ENCODE measurements at regions not wholly inside any gene's neighbourhood (a gene's known extent, or its start where the extent isn't known, plus 50 kb on each side); places are given as distances from the start of the nearest gene placed in this dataset.

- no peak for DNase-seq (ENCODE audit: low spot score, unreplicated experiment)
- Mint-ChIP-seq H3K9me3 (ENCODE audit: low read depth) (no peaks in the 10 kb centered on the region), H3K4me1 (ENCODE audit: low read depth) (no peaks in the 10 kb centered on the region), H3K4me3 (ENCODE audit: low read depth) (no peak overlapping the region), H3K36me3 (ENCODE audit: insufficient read depth) (no peaks in the 10 kb centered on the region), H3K27me3 (no peaks in the 10 kb centered on the region), H3K27ac (no peak overlapping the region)
- TF ChIP-seq, protein P1, sequence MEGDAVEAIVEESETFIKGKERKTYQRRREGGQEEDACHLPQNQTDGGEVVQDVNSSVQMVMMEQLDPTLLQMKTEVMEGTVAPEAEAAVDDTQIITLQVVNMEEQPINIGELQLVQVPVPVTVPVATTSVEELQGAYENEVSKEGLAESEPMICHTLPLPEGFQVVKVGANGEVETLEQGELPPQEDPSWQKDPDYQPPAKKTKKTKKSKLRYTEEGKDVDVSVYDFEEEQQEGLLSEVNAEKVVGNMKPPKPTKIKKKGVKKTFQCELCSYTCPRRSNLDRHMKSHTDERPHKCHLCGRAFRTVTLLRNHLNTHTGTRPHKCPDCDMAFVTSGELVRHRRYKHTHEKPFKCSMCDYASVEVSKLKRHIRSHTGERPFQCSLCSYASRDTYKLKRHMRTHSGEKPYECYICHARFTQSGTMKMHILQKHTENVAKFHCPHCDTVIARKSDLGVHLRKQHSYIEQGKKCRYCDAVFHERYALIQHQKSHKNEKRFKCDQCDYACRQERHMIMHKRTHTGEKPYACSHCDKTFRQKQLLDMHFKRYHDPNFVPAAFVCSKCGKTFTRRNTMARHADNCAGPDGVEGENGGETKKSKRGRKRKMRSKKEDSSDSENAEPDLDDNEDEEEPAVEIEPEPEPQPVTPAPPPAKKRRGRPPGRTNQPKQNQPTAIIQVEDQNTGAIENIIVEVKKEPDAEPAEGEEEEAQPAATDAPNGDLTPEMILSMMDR (IDR thresholded peaks at IDR 0.05; ENCODE audit: unreplicated experiment): no peak
These were observed 74.7 kb upstream of the GAP43 start for GRCh38 chr3:115548611-115549010.

- no peak for DNase-seq (ENCODE audit: low spot score, unreplicated experiment)
- Mint-ChIP-seq H3K27me3 (no peaks in the 10 kb centered on the region), H3K4me3 (ENCODE audit: low read depth) (no peak overlapping the region), H3K9me3 (ENCODE audit: low read depth) (no peaks in the 10 kb centered on the region), H3K27ac (no peak overlapping the region), H3K4me1 (ENCODE audit: low read depth) (no peaks in the 10 kb centered on the region), H3K36me3 (ENCODE audit: insufficient read depth) (no peaks in the 10 kb centered on the region)
- TF ChIP-seq, protein P1 (IDR thresholded peaks at IDR 0.05; ENCODE audit: unreplicated experiment): no peak
These were observed 74.2 kb upstream of the GAP43 start for GRCh38 chr3:115549071-115549470.

- no peaks in the 10 kb centered on the region for H3K27me3 Mint-ChIP-seq
- no peaks in the 10 kb centered on the region for H3K9me3 Mint-ChIP-seq (ENCODE audit: low read depth)
- no peak overlapping the region for H3K4me3 Mint-ChIP-seq (ENCODE audit: low read depth)
- no peak overlapping the region for H3K27ac Mint-ChIP-seq
- no peaks in the 10 kb centered on the region for H3K4me1 Mint-ChIP-seq (ENCODE audit: low read depth)
- H3K36me3 Mint-ChIP-seq (ENCODE audit: insufficient read depth): no peaks in the 10 kb centered on the region
- no peak for DNase-seq (ENCODE audit: low spot score, unreplicated experiment)
- TF ChIP-seq, protein P1 (IDR thresholded peaks at IDR 0.05; ENCODE audit: unreplicated experiment): no peak
These were observed 73.0 kb upstream of the GAP43 start for GRCh38 chr3:115550285-115550761.

DNA sequence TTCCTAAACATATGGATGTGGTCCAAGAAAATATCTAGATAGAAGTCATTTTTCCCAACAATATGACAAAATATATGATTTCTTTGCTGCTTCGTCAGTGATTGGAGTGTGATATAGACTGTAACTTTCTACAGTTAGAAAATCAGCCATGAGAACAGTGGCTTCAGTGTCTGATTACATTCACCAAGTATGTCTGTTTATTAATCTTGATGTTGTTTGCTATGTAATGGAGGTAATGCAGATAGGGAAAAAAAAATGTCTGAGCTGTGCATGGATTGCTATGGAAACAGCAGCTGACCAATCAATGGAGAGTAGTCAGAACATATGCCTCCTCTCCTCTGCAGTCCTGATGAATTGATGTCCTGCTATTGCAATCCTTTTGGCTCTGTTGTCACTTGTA is 72.3 kb upstream of the GAP43 start:
- Mint-ChIP-seq H3K4me1 (ENCODE audit: low read depth) (no peaks in the 10 kb centered on the region), H3K27ac (no peak overlapping the region), H3K27me3 (no peaks in the 10 kb centered on the region), H3K9me3 (ENCODE audit: low read depth) (no peaks in the 10 kb centered on the region), H3K4me3 (ENCODE audit: low read depth) (no peak overlapping the region), H3K36me3 (ENCODE audit: insufficient read depth) (no peaks in the 10 kb centered on the region)
- DNase-seq (ENCODE audit: low spot score, unreplicated experiment): no peak
- TF ChIP-seq, protein P1 (IDR thresholded peaks at IDR 0.05; ENCODE audit: unreplicated experiment): no peak

- TF ChIP-seq, protein P1 (IDR thresholded peaks at IDR 0.05; ENCODE audit: unreplicated experiment): no peak
- no peaks in the 10 kb centered on the region for H3K9me3 Mint-ChIP-seq (ENCODE audit: low read depth)
- H3K4me1 Mint-ChIP-seq (ENCODE audit: low read depth): no peaks in the 10 kb centered on the region
- DNase-seq (ENCODE audit: low spot score, unreplicated experiment): no peak
- no peak overlapping the region for H3K4me3 Mint-ChIP-seq (ENCODE audit: low read depth)
- no peaks in the 10 kb centered on the region for H3K36me3 Mint-ChIP-seq (ENCODE audit: insufficient read depth)
- H3K27ac Mint-ChIP-seq: no peak overlapping the region
- no peaks in the 10 kb centered on the region for H3K27me3 Mint-ChIP-seq
These were observed 71.3 kb upstream of the GAP43 start for GRCh38 chr3:115552007-115552406.
